K562 (cell line): ENCODE measurements at regions not wholly inside any gene's neighbourhood (a gene's known extent, or its start where the extent isn't known, plus 50 kb on each side); places are given as distances from the start of the nearest gene placed in this dataset.
"Not testable (repeated sequence)": the region's sequence is repeated elsewhere in the genome, so short reads cannot be mapped to it uniquely, and the experiment has no call there.

Experiments
- CTCF ChIP-seq, 3 experiments: IDR thresholded peaks in 2 of 3; conservative IDR thresholded peaks in 1 of 3; 2 replicates each; pipeline ENCODE4 v1.5.1; 2011 to 2012; ENCODE audit warnings: low read length in 3 of 3, mild to moderate bottlenecking in 3 of 3, control low read depth in 2 of 3, improper control_type of control experiment in 1 of 3, inconsistent platforms in 1 of 3, low read depth in 1 of 3, mixed read lengths in 1 of 3, moderate library complexity in 1 of 3; ENCODE audit not compliant: insufficient read depth in 2 of 3
- MAX ChIP-seq: sonication (generic); formaldehyde crosslinking; IDR thresholded peaks from 2 replicates; pipeline ENCODE4 v1.9.0; 2022; ENCODE audit warnings: mild to moderate bottlenecking, missing genetic modification reagents
- NR2C1 ChIP-seq, 2 experiments: fragments of 450-650 bp; IDR thresholded peaks; 2 replicates each; pipeline ENCODE4 v1.6.1; 2017; ENCODE audit warnings: mild to moderate bottlenecking in 2 of 2, antibody characterized with exemption in 1 of 2, inconsistent platforms in 1 of 2, missing compliant biosample characterization in 1 of 2, missing genetic modification characterization in 1 of 2
- RNF2 ChIP-seq: sonication (generic); IDR thresholded peaks from 2 replicates; pipeline ENCODE4 v1.6.1; 2016
- SMC3 ChIP-seq: conservative IDR thresholded peaks from 2 replicates; pipeline ENCODE4 v1.6.1; 2011; ENCODE audit warnings: low read depth, low read length, improper control_type of control experiment; ENCODE audit not compliant: insufficient read depth
- ZNF143 ChIP-seq: sonication (generic); formaldehyde crosslinking; IDR thresholded peaks from 2 replicates; pipeline ENCODE4 v1.9.0; 2022; ENCODE audit warnings: mild to moderate bottlenecking, missing genetic modification reagents

GRCh38 chr19:27355581-27355980 lies 1857.4 kb downstream of the UQCRFS1 start:
- TF ChIP-seq NR2C1 (IDR thresholded peaks at IDR 0.05); NR2C1 (tag; IDR thresholded peaks at IDR 0.05); MAX (CRISPR knock-in tag); RNF2; CTCF (IDR thresholded peaks at IDR 0.05 in 2 of 3, conservative IDR thresholded peaks at IDR 0.05 in 1 of 3; ENCODE audit: insufficient read depth in 2 of 3, low read depth in 1 of 3, low read length in 3 of 3); ZNF143 (CRISPR knock-in tag); SMC3: not testable (repeated sequence)
